H1 (cell line): ENCODE measurements at regions not wholly inside any gene's neighbourhood (a gene's known extent, or its start where the extent isn't known, plus 50 kb on each side); places are given as distances from the start of the nearest gene placed in this dataset.

ENCODE experiments used
- EGR1 ChIP-seq: IDR thresholded peaks from 2 replicates; pipeline ENCODE4 v1.6.1; 2011; ENCODE audit warnings: low read depth, low read length, borderline replicate concordance
- GTF2F1 ChIP-seq: IDR thresholded peaks from 2 replicates; pipeline ENCODE4 v1.6.1; 2012; ENCODE audit warnings: low read depth, low read length, improper control_type of control experiment, borderline replicate concordance
- HDAC2 ChIP-seq, 2 experiments: fragments of 300-600 bp in 1 of 2; sonication (generic) in 1 of 2; IDR thresholded peaks; 2 replicates each; pipeline ENCODE4 v1.6.1; 2011 to 2012; ENCODE audit warnings: low read depth in 2 of 2, low read length in 2 of 2, mild to moderate bottlenecking in 2 of 2, moderate library complexity in 2 of 2, borderline replicate concordance in 1 of 2, inconsistent platforms in 1 of 2
- TF ChIP-seq, protein P1 (sequence below), 3 experiments: IDR thresholded peaks; 1 replicate in 2 of 3; 2 replicates in 1 of 3; pipeline versions ENCODE4 v1.5.1 to v1.6.1; 2011; ENCODE audit warnings: low read length in 3 of 3, mild to moderate bottlenecking in 3 of 3, inconsistent platforms in 2 of 3, low read depth in 1 of 3, moderate library complexity in 1 of 3; ENCODE audit not compliant: insufficient read depth in 1 of 3; ENCODE audit errors: control extremely low read depth in 1 of 3

DNA sequence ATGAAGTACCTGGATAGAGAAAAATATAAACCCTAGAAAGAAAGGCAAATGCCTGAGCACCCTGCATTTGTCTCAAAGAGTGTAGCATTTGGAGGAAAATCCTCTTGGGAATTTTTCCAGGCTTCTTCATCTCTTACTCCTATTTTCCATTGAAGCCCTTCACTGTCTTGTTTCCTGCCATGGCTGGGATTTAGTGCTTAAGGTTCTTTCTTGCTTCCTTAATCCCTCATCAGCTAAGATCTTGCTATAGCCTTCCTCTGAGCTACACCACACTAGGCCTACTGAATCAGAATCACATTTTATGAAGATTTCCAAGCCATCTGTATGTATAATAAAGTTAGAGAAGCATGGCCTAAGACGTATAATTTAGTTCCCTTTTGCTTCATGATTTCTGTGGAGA lies 97.5 kb upstream of the PHYHIPL start (continued):
- TF ChIP-seq, protein P1, sequence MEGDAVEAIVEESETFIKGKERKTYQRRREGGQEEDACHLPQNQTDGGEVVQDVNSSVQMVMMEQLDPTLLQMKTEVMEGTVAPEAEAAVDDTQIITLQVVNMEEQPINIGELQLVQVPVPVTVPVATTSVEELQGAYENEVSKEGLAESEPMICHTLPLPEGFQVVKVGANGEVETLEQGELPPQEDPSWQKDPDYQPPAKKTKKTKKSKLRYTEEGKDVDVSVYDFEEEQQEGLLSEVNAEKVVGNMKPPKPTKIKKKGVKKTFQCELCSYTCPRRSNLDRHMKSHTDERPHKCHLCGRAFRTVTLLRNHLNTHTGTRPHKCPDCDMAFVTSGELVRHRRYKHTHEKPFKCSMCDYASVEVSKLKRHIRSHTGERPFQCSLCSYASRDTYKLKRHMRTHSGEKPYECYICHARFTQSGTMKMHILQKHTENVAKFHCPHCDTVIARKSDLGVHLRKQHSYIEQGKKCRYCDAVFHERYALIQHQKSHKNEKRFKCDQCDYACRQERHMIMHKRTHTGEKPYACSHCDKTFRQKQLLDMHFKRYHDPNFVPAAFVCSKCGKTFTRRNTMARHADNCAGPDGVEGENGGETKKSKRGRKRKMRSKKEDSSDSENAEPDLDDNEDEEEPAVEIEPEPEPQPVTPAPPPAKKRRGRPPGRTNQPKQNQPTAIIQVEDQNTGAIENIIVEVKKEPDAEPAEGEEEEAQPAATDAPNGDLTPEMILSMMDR (IDR thresholded peaks at IDR 0.05; ENCODE audit: control extremely low read depth in 1 of 3, insufficient read depth in 1 of 3, low read depth in 1 of 3, low read length in 3 of 3), result no peak
- TF ChIP-seq GTF2F1 (no peak), HDAC2 (IDR thresholded peaks at IDR 0.05; ENCODE audit: borderline replicate concordance in 1 of 2, low read depth in 2 of 2, low read length in 2 of 2) (no peak), EGR1 (no peak)
